ENCODE measurements at regions not wholly inside any gene's neighbourhood (a gene's known extent, or its start where the extent isn't known, plus 50 kb on each side); places are given as distances from the start of the nearest gene placed in this dataset.

- TF ChIP-seq CHD1 (IDR thresholded peaks at IDR 0.05; ENCODE audit: low read depth, low read length) (no peak), EP300 (IDR thresholded peaks at IDR 0.05; ENCODE audit: borderline replicate concordance in 1 of 2, control insufficient read depth in 1 of 2, low read depth in 2 of 2, low read length in 2 of 2) (no peak)
Observed at GRCh38 chr14:89630101-89630829, 213.2 kb upstream of the FOXN3 start.

Data from GM12878 (cell line).